HG03135 (cell line): ENCODE measurements at regions not wholly inside any gene's neighbourhood (a gene's known extent, or its start where the extent isn't known, plus 50 kb on each side); places are given as distances from the start of the nearest gene placed in this dataset.
"Not testable (repeated sequence)": the region's sequence is repeated elsewhere in the genome, so short reads cannot be mapped to it uniquely, and the experiment has no call there.

Experiments
- ATAC-seq: cut with Tn5 transposase; IDR thresholded peaks from one replicate; pipeline ENCODE4 v1.9.1; 2021; ENCODE audit warnings: mild to moderate bottlenecking, moderate library complexity; ENCODE audit not compliant: unreplicated experiment

DNA sequence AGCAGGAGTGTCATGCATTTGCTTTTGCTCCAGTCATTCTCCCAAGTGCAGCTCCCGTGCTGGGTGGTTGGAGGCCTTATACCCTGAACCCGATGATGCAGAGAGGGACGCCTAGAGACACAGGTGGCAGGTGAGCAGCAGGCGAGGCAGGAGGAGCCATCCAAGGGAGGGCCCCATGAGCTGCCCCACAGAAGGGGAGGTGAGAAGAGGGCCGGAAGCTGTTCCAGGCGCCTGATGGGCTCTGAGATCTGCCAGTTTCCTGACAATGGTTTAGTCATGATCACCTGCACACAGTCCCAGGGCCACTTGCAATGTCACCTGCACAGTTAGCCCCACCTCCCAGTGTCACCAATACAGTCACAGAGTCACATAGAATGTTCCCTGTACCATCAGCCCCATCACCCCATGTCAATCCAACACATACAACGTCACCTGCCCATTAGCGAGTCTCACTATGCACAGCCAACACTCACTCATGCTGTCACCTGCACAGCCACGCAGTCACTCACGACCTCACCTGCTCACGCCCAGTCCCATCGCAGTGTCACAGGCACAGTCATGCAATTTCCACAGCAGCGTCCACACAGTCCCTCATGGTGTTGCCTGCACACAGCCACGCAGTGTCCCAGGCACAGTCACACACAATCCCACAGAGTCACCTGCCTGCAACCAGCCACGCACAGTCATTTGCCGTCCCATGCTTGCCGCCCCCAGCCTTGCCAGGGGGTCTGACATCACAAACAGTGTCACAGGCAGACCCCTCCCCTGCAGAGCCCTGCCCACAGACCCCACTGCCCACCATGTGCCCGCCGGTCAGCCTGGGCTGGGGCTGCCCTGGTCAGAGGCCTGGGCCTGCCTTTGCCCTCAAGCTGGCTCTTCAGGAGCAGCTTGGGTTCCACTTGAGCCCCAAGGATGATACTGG lies 113.4 kb downstream of the LHX2 start:
- ATAC-seq: no peak

DNA sequence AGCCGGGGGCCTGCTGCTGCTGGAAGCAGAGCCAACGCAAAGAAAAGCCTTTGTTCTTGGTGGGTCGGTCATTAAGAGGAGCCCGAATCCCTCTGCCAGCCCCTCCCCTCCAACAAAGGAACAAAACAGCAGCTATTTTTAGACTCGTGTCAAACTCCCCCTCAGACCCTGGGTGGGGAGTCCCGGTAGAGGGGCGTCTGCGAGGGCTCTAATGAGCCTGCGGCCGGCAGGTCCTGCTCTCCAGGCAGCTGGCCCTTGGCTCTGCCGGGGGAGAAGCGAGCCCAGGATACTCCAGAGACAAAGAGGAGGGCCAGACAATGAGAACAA lies 114.0 kb downstream of the LHX2 start:
- no peak for ATAC-seq

DNA sequence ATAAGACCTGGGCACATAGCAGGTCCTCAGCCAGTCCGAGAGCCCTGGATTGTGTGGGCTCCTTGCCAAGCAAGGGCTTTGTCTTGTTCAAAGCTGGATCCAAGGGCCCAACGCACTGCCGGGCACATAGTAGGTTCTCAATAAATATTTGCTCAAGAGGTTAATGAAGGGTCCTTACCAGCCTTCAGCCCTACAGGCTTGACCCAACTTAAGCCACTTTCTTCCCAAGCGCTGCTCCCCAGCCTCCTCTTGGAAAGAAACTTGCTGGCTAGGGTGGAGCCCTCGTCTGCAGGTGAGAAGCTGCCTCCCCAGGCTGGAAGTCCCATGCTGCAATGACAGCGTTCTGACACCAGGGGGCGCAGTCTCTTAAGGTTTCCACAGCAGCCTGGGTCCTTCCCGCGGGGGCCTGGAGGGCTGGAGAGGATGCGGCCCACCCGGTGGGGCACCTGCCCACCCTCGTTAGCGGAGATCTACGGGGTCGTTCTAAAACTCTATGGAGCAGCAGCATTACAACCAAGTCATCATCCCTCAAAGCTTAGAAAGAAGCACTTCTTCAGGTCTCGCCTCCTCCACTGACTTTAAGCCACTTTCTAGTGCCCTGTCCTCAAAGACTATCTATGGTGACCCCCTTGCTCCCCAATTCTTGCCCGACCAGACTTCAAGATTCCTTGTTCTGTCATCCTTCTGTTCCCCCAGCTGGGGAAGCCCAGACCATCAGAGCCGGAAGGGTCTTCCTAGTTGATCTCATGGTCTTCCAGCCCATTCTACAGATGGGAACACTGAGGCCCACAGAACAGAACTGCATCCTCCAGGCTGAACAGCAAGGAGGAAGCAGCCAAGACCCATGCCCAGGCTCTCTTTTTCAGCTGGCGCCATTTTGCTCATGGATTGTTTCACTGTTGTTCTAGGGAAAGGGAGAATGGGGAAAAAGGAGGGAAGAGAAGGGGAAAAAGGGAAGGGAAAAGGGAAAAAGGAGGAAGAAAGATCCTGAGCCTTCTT lies 115.4 kb downstream of the LHX2 start:
- no peak for ATAC-seq

DNA sequence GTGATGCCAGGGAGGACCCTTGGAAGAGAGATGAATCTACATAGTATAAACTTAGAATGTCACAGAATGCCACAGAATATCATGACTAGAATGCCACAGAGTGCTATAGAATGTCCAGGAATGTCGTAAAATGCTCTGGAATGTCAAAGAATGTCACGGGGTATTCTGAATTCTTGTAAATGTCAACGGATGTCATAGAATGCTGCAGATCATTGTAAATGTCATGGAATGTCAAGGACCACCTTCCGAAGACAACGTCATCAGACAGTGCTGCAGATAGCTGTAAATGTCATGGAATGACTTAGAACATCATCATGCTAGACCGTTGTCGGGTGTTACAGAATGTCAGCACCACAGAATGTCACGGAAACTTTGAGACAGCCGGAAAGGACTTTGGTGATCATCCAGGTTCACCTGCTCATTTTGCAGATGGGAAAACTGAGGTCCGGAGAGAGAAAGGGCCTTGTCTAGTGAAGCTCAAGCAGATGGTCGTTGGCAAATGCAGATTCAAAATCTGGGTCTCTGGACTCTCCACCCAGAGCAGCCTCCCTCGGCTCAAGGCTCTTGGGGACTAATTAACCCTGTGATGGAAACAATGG lies 117.1 kb downstream of the LHX2 start:
- ATAC-seq: no peak

DNA sequence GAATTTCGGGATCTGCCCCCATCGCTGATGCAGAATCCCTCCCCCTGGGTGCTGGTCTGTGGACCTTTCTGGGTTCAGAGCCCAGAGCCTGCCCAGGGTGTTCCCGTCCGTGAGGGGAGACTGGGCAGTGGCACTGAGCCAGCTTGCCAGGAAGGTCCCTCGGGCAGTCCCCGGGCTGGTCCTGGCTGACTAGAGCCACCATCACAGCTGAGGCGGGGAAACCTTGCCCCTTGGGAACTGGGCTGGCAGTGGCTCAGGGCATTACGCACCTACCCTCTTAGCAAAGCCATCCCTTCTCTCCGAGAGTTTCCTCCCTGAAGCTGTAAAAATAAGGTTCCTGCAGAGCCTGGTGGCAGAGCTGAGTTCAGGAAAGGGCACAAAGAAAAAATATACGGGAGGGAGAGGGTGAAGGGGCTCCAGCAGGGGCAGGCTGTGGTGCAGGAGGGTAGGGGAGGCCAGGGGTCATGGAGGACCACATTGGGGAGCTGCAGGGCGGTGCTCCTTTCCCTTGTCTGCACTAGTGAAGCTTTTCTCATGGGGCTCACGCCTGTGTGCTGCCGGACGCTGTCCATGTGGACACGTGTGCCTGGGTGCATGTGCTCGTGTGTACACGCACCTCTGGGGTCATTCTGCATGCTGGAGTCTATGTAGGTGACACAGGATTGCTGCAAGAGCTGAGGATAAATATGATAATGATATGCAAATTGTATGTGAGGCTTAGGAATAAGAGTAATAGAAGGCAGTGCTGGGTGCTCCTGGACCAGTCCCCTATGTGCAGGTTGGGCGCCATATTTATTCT lies 118.9 kb downstream of the LHX2 start:
- no peak for ATAC-seq

DNA sequence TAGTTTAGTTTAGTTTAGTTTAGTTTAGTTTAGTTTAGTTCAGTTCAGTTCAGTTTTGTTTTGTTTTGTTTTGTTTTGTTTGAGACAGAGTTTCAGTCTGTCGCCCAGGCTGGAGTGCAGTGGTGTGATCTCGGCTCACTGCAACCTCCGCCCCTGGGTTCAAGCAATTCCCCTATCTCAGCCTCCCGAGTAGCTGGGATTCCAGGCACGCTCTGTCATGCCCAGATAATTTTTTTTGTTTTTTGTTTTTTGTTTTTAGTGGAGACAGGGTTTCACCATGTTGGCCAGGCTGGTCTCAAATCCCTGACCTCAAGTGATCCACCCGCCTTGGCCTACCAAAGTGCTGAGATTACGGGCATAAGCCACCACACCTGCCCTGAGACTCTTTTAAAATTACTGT lies 120.0 kb downstream of the LHX2 start:
- not testable (repeated sequence) for ATAC-seq

DNA sequence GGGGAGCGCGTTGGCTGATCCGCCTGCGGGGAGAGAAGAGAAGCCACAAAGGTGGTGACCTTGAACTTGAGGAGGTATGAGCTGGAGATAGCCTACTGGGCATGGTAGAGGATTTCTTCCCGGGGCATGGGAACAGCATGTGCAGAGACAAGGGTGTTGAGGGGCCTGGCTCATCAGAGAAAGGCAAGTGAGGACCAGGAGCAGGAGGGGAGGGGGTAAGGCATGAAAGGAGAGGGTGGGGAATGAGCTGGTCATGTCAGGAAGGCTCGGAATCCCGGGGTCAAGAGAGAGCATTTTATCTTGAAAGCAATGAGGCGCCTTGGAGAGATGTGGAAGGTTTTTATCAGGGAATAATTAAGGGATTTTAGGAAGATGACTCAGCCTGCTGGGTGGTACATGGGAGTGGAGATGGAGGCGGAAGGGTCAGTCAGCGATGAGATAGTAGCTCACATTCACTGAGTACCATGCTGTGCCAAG lies 121.1 kb downstream of the LHX2 start:
- no peak for ATAC-seq

DNA sequence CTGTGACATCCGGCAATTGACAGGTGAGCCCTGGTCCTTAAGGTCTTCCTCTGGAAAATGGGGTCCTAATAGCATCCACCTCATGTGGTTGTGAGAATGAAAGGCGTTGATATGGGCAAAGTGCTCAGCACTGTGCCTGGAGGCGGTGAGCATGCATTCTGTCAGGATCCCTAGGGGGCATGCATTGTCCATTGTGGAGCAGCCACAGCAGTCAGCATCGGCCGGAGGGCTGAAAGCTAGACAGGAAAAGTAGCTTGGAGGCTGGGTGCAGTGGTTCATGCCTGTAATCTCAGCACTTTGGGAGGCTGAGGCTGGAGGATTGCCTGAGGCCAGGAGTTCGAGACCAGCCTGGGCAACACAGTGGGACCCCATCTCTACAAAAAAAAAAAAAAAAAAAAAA lies 122.2 kb downstream of the LHX2 start:
- no peak for ATAC-seq

DNA sequence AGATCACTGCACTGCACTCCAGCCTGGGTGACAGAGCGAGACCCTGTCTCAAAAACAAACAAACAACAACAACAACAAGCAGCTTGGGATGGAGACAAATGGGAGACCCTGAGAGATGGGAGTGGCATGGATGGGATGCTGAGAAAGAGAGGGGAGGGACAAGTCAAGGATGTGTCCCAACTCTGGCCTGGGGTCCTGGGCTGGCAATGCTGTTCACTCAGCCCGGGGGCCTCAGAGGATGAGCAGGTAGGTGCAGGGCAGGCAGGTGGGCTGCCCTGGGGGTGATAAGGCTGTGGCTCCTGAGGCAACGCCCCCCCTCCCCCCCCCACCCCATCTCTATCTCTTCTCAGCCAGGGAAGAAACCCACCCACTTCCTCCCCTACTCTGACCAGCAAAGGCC lies 123.0 kb downstream of the LHX2 start:
- ATAC-seq: no peak

DNA sequence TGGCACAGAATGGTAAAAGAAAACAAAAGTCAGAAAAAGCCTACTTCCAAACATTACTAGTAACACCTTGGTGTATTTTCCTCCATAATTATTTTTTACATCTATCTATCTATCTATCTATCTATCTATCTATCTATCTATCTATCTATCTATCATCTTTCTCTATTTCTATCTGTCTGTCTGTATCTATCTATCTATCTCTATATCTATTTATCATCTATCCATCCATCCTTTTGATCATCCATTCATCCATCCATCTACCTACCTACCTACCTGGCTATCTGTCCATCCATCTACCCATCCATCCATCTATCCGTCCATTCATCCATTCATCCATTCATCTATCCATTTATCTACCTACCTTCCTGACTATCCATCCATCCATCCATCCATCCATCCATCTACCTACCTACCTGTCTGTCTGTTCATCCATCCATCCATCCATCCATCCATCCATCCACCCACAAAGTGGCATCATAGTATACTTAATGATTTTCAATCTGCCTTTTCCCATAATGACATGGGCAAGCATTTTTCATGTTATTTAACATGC lies 121.9 kb upstream of the NEK6 start:
- ATAC-seq: no peak

DNA sequence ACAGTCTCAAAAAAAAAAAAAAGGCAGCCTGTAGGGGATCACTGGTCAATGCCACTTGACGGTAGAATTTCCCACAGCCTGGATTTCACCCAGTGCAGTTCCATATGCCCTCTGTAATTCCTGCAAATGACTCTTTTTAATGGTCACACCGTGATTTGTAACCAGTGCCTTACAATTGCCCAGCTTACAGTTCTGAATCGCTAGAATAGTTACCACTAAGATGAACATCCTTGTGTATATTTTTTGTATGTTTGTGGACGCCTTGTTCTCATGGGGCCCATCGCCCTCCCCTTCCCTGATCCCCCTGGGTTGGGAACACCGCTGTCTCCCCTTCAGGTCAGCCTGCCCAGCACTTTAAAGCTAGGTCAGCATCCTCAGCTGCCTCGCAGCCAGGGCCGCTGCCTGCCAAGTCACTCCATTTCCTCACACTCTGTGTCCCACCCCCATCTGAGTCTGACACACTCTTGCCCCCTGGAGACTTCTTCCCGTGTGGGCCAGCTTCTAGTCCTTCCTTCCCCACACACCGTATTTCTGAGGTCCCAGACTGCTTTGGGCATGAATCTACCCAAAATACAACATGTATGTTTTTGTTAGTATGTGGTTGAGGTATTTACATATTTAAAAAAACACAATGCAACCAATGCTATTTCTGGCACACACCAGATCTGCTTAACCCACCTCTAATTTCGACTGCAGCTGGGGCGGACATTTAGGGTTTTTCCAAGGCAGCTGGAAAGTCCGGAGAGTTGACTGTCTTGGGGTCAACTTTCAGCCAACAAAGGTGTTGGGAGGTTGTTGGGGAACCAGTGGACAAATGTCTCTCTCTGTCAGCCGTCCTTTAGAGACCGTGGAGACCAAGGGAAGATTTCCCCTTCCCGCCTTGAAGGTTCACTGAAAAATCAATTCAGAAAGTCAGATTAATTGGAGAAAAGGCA lies 120.5 kb upstream of the NEK6 start:
- peak; percentile 70 for ATAC-seq

DNA sequence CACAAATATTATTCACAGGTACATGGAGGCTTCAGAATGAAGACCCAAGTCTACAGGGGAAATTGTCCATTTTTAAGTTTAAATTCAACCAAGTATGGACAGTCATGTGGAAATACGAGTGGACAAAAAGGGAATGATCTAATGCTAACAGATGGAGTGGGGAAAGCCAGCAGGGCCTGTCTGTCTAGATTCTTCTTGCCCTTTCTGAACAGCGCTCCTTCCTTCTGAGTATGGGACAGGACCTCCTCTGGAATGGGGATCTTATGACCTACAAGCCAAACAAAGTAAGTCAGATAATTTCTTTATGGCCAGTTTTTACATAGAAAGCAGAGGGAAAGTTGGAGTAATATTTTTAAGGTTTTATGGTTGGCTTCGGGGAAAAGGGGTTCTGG lies 119.8 kb upstream of the NEK6 start:
- no peak for ATAC-seq

DNA sequence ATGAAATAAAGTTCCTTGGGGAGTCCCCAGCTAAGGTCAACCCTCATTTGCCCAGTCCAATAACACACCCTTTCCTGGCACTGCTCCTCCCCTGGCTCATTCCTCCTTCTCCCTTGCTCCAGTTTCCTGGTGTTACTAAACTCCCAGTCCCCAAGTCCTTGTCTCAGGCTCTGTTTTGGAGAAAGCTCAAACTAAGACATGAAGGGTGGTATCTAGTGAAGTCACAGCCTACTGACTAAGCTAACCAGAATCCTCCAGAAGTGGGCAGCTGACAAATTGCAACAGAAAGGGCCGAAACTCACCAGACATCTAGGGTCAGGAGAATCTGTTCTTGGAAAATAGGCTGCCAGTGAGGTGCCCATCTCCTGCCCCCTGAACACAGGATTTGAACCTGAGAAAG lies 118.7 kb upstream of the NEK6 start:
- no peak for ATAC-seq

DNA sequence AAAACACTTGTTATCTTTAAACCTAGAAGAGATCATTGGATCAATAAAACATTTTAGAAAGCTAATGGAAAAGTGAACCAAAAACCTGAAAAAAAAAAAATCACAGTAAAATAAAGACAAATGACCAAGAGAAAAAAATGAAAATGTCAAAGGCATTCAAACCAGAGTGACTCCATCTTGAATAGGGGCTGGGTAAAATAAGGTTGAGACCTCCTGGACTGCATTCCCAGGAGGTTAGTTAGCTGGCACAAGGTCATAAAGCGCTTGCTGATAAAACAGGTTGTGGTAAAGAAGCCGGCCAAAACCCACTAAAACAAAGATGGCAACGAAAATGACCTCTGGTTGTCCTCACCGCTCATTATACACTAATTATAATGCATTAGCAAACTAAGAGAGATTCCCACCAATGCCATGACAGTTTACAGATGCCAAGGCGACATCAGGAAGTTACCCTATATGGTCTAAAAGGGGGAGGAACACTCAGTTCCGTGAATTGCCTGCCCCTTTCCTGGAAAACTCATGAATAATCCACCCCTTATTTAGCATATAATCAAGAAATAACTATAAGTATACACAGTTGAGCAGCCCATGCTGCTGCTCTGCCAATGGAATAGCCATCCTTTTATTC lies 116.7 kb upstream of the NEK6 start:
- no peak for ATAC-seq

DNA sequence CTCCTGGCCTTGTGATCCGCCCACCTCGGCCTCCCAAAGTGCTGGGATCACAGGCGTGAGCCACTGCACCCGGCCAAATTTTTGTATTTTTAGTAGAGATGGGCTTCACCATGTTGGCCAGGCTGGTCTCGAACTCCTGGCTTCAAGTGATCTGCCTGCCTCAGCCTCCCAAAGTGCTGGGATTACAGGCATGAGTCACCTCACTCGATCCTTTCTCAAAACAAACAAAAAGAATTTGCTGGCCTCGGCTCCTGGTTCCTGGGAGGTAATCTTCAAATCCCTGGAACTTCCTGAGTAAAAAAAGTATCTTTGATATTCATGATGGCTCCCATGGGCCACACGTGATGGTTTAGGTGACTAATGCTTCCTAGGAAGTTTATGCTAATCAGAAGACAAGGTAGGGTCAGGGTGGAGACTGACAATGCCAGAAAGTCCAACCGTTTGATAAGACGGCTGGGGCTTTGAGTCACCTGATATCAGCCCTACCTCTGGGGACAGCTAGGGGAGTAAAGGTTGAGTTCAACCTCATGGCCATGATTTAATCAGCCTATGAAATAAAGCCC lies 113.1 kb upstream of the NEK6 start:
- not testable (repeated sequence) for ATAC-seq

DNA sequence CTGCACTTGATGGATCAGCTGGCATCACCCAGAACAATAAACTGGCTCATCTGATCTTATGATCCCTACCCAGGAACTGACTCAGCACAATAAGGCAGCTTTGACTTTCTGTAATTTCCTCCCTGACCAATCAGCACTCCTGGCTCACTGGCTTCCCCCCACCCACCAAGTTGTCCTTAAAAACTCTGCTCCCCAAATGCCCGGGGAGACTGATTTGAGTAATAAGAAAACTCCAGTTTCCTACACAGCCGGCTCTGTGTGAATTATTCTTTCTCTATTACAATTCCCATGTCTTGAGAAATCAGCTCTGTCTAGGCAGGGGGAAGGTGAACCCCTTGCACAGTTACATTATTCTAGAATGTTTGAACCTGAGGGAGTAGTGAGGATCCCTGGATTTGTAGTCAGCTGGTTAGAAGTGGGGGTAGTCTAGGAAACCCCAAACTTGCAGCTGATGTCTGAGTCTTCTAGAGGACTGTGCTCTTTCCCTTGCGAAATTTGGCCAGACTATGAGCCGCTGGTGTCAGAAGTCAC lies 111.7 kb upstream of the NEK6 start:
- no peak for ATAC-seq

DNA sequence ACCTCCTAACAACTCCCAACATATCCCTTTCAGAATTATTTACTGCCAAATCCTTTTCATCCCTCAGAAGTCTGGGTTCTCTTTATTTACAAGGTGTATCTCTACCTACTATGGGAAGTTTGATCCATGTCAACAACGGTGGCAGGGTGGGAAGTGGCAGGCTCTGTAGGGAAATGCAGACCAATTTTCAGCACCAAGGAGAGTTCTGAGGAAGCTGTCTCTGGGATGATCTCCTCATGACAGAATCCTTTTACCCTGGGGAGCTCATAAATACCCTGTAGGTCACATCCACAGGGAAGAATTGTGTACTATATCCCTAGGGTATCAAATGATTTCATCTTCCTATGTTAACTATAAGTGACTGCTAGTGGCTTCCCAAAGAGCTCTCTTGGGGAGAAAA lies 107.8 kb upstream of the NEK6 start:
- ATAC-seq: no peak

DNA sequence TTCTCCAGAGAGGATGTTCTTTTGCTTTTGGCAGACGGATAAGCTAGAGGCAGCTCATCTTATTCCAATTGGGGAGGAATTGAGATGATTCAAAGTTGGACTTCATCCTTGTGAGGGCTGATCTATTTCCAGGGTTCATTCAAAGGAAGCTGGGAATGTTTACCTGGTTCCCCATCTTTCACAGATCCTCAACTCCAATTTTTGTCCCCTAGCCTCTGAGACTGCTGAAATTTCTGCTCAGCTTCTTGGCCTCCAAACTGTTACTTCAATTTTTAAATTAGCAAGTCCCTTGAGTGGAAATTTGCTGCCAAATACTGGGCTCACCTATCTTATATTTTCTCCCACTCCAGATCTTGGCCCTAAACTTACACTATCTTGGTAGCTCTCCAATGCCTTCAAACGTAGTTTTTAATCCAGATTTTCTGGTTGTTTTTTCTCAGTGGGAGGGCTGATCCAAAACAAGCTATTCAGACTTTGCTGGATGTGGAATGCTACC lies 93.9 kb upstream of the NEK6 start:
- no peak for ATAC-seq
